IMR-90 (cell line): ENCODE measurements at regions not wholly inside any gene's neighbourhood (a gene's known extent, or its start where the extent isn't known, plus 50 kb on each side); places are given as distances from the start of the nearest gene placed in this dataset.

Experiments used
- ATAC-seq: fragments of 200-7000 bp; cut with Tn5 transposase; 2 replicates; pipeline ENCODE4 v1.9.1; 2020; ENCODE audit warnings: low read depth, mild to moderate bottlenecking, moderate library complexity
- BruUV-seq: library from RNA; stranded (reverse); fragments of 400-500 nt; replicated peaks from 2 replicates; lab custom pipeline; 2021; lab: Mats Ljungman, UMichigan
- CTCF ChIA-PET: fragments of 300-600 bp; formaldehyde crosslinking; extraction: SDS; loops from one replicate; lab custom pipeline; 2021; ENCODE audit warnings: antibody characterized with exemption; lab: Yijun Ruan, JAX
- POLR2A ChIA-PET: fragments of 300-600 bp; sonication (Branson Sonifier 250); formaldehyde crosslinking; loops from one replicate; lab custom pipeline; 2022; ENCODE audit warnings: antibody characterized with exemption; ENCODE audit not compliant: unreplicated experiment; lab: Charles Lee
- DNase-seq: peaks from one replicate; pipeline ENCODE4 v3.0.0; 2013
- H2AFZ ChIP-seq: replicated peaks from 2 replicates; pipeline ENCODE3; 2013; ENCODE audit warnings: low read length, mild to moderate bottlenecking; ENCODE audit not compliant: poor library complexity
- H2AK5ac ChIP-seq: 2 replicates; pipeline ENCODE4 v1.6.1; 2013; ENCODE audit warnings: low read depth, low read length, inconsistent platforms
- H2AK9ac ChIP-seq: replicated peaks from 2 replicates; pipeline ENCODE3; 2013; ENCODE audit warnings: mild to moderate bottlenecking, low read depth, low read length, moderate library complexity; ENCODE audit not compliant: poor library complexity
- H2BK120ac ChIP-seq: 2 replicates; pipeline ENCODE4 v1.6.1; 2013; ENCODE audit warnings: low read depth, low read length, inconsistent platforms
- H2BK15ac ChIP-seq: 3 replicates; pipeline ENCODE4 v1.6.1; 2013; ENCODE audit warnings: low read depth, low read length, inconsistent platforms
- H2BK20ac ChIP-seq: 2 replicates; pipeline ENCODE4 v1.6.1; 2013; ENCODE audit warnings: low read depth, mild to moderate bottlenecking, inconsistent platforms, low read length, moderate library complexity
- H2BK5ac ChIP-seq: 2 replicates; pipeline ENCODE4 v1.6.1; 2013; ENCODE audit warnings: mild to moderate bottlenecking, low read depth, low read length, inconsistent platforms; ENCODE audit not compliant: poor library complexity, severe bottlenecking
- H3K14ac ChIP-seq: replicated peaks from 2 replicates; pipeline ENCODE4 v1.6.1; 2013; ENCODE audit warnings: low read depth, low read length, inconsistent platforms
- H3K18ac ChIP-seq: 2 replicates; pipeline ENCODE4 v1.6.1; 2013; ENCODE audit warnings: low read depth, low read length, control low read depth
- H3K23ac ChIP-seq: 2 replicates; pipeline ENCODE4 v1.6.1; 2013; ENCODE audit warnings: low read depth, low read length, inconsistent platforms
- H3K27ac ChIP-seq: 2 replicates; pipeline ENCODE4 v1.5.1; 2013; ENCODE audit warnings: mild to moderate bottlenecking, control low read depth, low read length; ENCODE audit not compliant: insufficient read depth
- H3K27me3 ChIP-seq: 2 replicates; pipeline ENCODE4 v1.6.1; 2013; ENCODE audit warnings: low read length; ENCODE audit not compliant: control insufficient read depth, insufficient read depth
- H3K36me3 ChIP-seq: 2 replicates; pipeline ENCODE4 v1.6.1; 2013; ENCODE audit warnings: low read length, mixed read lengths; ENCODE audit not compliant: control insufficient read depth, insufficient read depth
- H3K4ac ChIP-seq: 2 replicates; pipeline ENCODE4 v1.6.1; 2013; ENCODE audit warnings: low read depth, low read length, inconsistent platforms
- H3K4me1 ChIP-seq: 2 replicates; pipeline ENCODE4 v1.6.1; 2013; ENCODE audit warnings: low read length, mixed read lengths; ENCODE audit not compliant: control insufficient read depth, insufficient read depth
- H3K4me2 ChIP-seq: 2 replicates; pipeline ENCODE4 v1.6.1; 2013; ENCODE audit warnings: low read depth, mild to moderate bottlenecking, control low read depth, low read length, moderate library complexity
- H3K4me3 ChIP-seq: 2 replicates; pipeline ENCODE4 v1.5.1; 2013; ENCODE audit warnings: low read depth, mild to moderate bottlenecking, control low read depth, low read length, moderate library complexity; ENCODE audit not compliant: insufficient read depth
- H3K56ac ChIP-seq: 2 replicates; pipeline ENCODE4 v1.6.1; 2013; ENCODE audit warnings: low read length, inconsistent platforms; ENCODE audit not compliant: insufficient read depth; ENCODE audit errors: extremely low read depth
- H3K79me1 ChIP-seq, 2 experiments: 2 replicates each; pipeline ENCODE4 v1.6.1; 2013; ENCODE audit warnings: low read length in 2 of 2, inconsistent platforms in 1 of 2, low read depth in 1 of 2
- H3K9ac ChIP-seq: 2 replicates; pipeline ENCODE4 v1.6.1; 2013; ENCODE audit warnings: low read depth, low read length, control low read depth
- H3K9me1 ChIP-seq: 2 replicates; pipeline ENCODE4 v1.6.1; 2013; ENCODE audit warnings: low read length, inconsistent platforms; ENCODE audit not compliant: insufficient read depth
- H3K9me3 ChIP-seq: 2 replicates; pipeline ENCODE4 v1.6.1; 2013; ENCODE audit warnings: low read length; ENCODE audit not compliant: control insufficient read depth, insufficient read depth
- H4K20me1 ChIP-seq: 2 replicates; pipeline ENCODE4 v1.6.1; 2013; ENCODE audit warnings: low read length, inconsistent platforms; ENCODE audit not compliant: insufficient read depth
- H4K5ac ChIP-seq: 2 replicates; pipeline ENCODE4 v1.6.1; 2013; ENCODE audit warnings: mild to moderate bottlenecking, low read depth, low read length, control low read depth
- H4K8ac ChIP-seq, 2 experiments: 2 replicates each; pipeline ENCODE4 v1.6.1; 2013; ENCODE audit warnings: low read depth in 2 of 2, low read length in 2 of 2, control low read depth in 1 of 2, inconsistent platforms in 1 of 2
- H4K91ac ChIP-seq: 2 replicates; pipeline ENCODE4 v1.6.1; 2013; ENCODE audit warnings: low read depth, low read length, inconsistent platforms; ENCODE audit not compliant: insufficient read depth
- BHLHE40 ChIP-seq: fragments of 150-350 bp; IDR thresholded peaks from 2 replicates; pipeline ENCODE4 v1.6.1; 2016; ENCODE audit warnings: mild to moderate bottlenecking, low read depth, low read length
- CHD1 ChIP-seq: IDR thresholded peaks from 2 replicates; pipeline ENCODE4 v1.6.1; 2012; ENCODE audit warnings: low read depth, low read length, improper control_type of control experiment
- CTCF ChIP-seq: conservative IDR thresholded peaks from 2 replicates; pipeline ENCODE4 v1.5.1; 2012; ENCODE audit warnings: mild to moderate bottlenecking, low read depth, low read length, improper control_type of control experiment
- FOS ChIP-seq: fragments of 150-350 bp; IDR thresholded peaks from 2 replicates; pipeline ENCODE4 v1.6.1; 2016; ENCODE audit warnings: low read depth, low read length
- MAFK ChIP-seq: IDR thresholded peaks from 2 replicates; pipeline ENCODE4 v1.6.1; 2012; ENCODE audit warnings: low read depth, low read length, improper control_type of control experiment
- MXI1 ChIP-seq: IDR thresholded peaks from 2 replicates; pipeline ENCODE4 v1.6.1; 2012; ENCODE audit warnings: low read depth, mild to moderate bottlenecking, low read length, moderate library complexity, borderline replicate concordance
- NFE2L2 ChIP-seq: fragments of 150-350 bp; IDR thresholded peaks from 2 replicates; pipeline ENCODE4 v1.6.1; 2016; ENCODE audit warnings: low read depth, mild to moderate bottlenecking, low read length
- POLR2A ChIP-seq: IDR thresholded peaks from 2 replicates; pipeline ENCODE4 v1.6.1; 2012; ENCODE audit warnings: mild to moderate bottlenecking, low read depth, low read length
- RAD21 ChIP-seq: IDR thresholded peaks from 2 replicates; pipeline ENCODE4 v1.6.1; 2012; ENCODE audit warnings: low read length, improper control_type of control experiment
- RCOR1 ChIP-seq: IDR thresholded peaks from 2 replicates; pipeline ENCODE4 v1.6.1; 2012; ENCODE audit warnings: mild to moderate bottlenecking, low read length, improper control_type of control experiment; ENCODE audit not compliant: insufficient replicate concordance
- RFX5 ChIP-seq: IDR thresholded peaks from 2 replicates; pipeline ENCODE4 v1.8.0; 2012; ENCODE audit warnings: low read depth, mild to moderate bottlenecking, low read length, moderate library complexity
- SMC3 ChIP-seq: fragments of 150-350 bp; IDR thresholded peaks from 2 replicates; pipeline ENCODE4 v1.6.1; 2016; ENCODE audit warnings: low read depth, mild to moderate bottlenecking, antibody characterized with exemption, low read length, moderate library complexity
- USF2 ChIP-seq: fragments of 150-350 bp; IDR thresholded peaks from 2 replicates; pipeline ENCODE4 v1.6.1; 2017; ENCODE audit warnings: mild to moderate bottlenecking, antibody characterized with exemption, low read length, low read depth
- WGBS, 2 experiments: methylation state at CpG; one replicate each; pipeline versions ENCODE4 v1.1.5 to v1.1.7; 2013; ENCODE audit warnings: missing lambda C conversion rate in 2 of 2; ENCODE audit not compliant: insufficient read length in 1 of 2; ENCODE audit errors: extremely low coverage in 2 of 2; 5-methylcytosine and 5-hydroxymethylcytosine counted together
- dilution Hi-C: fragments of 300-500 bp; cut with HindIII; formaldehyde crosslinking; loops from one replicate; pipeline ENCODE4 v1.14.3; 2018; ENCODE audit warnings: low sequenced_read_pairs; ENCODE audit not compliant: unreplicated experiment
- in situ Hi-C: fragments of 300-500 bp; cut with MboI; formaldehyde crosslinking; loops from 3 replicates; pipeline ENCODE4 v1.14.3; 2019; ENCODE audit warnings: low sequenced_read_pairs, inconsistent platforms, mixed read lengths
- intact Hi-C: fragments of 100-400 bp; cut with micrococcal nuclease; formaldehyde crosslinking; loops from 2 replicates; pipeline ENCODE4 v1.10.0; 2022

- Histone ChIP-seq H2AFZ (no peak overlapping the region), H3K4ac (no peak overlapping the region), H3K56ac (no peak overlapping the region), H3K18ac (no peak overlapping the region), H3K4me1 (no peaks in the 10 kb centered on the region), H4K8ac (no peak overlapping the region), H2BK20ac (no peak overlapping the region), H3K9me1 (no peaks in the 10 kb centered on the region), H2AK9ac (no peak overlapping the region), H3K9me3 (peaks cover 20% of the 10 kb centered on the region), H3K23ac (no peak overlapping the region), H3K4me2 (no peak overlapping the region), H2BK120ac (no peak overlapping the region), H3K4me3 (no peak overlapping the region), H3K27me3 (no peaks in the 10 kb centered on the region), H3K27ac (no peak overlapping the region), H3K14ac (no peak overlapping the region), H4K91ac (no peak overlapping the region), H2BK15ac (no peak overlapping the region), H4K5ac (no peak overlapping the region), H3K36me3 (no peaks in the 10 kb centered on the region), H3K9ac (no peak overlapping the region), H2AK5ac (no peak overlapping the region), H3K79me1 (no peaks in the 10 kb centered on the region), H2BK5ac (no peak overlapping the region), H4K20me1 (no peaks in the 10 kb centered on the region)
- POLR2A ChIA-PET = no interaction called here
- in situ Hi-C loops (no loop called here), intact Hi-C loops (no loop called here), dilution Hi-C loops (no loop called here)
- BruUV-seq = no TSS peak
- DNase-seq (no peak), ATAC-seq (no peak)
- CTCF ChIA-PET = no interaction called here
- WGBS, 2 experiments = 100% methylated on average over 1 of the region's 6 CpGs; no CpG with 5 or more reads in 1 of the 2 experiments
- TF ChIP-seq NFE2L2 = no peak
- no peak for TF ChIP-seq CHD1
- TF ChIP-seq POLR2A = no peak
- TF ChIP-seq RCOR1 = no peak
- no peak for TF ChIP-seq MAFK
- TF ChIP-seq SMC3 = no peak
- TF ChIP-seq CTCF = no peak
- no peak for TF ChIP-seq BHLHE40
- TF ChIP-seq MXI1 = no peak
- TF ChIP-seq FOS = no peak
- TF ChIP-seq RAD21 = no peak
- no peak for TF ChIP-seq RFX5
- TF ChIP-seq USF2 = no peak
Measured at GRCh38 chr10:117677890-117678500, 135.4 kb downstream of the EMX2 start.
